HepG2 (cell line): ENCODE measurements at regions not wholly inside any gene's neighbourhood (a gene's known extent, or its start where the extent isn't known, plus 50 kb on each side); places are given as distances from the start of the nearest gene placed in this dataset.

Source experiments
- ATAC-seq: fragments of 200-7000 bp; cut with Tn5 transposase; 3 replicates; pipeline ENCODE4 v1.9.1; 2020; ENCODE audit warnings: mild to moderate bottlenecking, moderate library complexity
- BruUV-seq: library from RNA; stranded (reverse); fragments of 400-500 nt; replicated peaks from 2 replicates; lab custom pipeline; 2021; lab: Mats Ljungman, UMichigan
- CTCF ChIA-PET: fragments of 300-600 bp; formaldehyde crosslinking; extraction: SDS; loops from one replicate; lab custom pipeline; 2021; ENCODE audit warnings: low total read pairs, inconsistent platforms, low intra/inter-chr PET ratio; lab: Yijun Ruan, JAX
- POLR2A ChIA-PET: fragments of 350-600 bp; sonication (Branson Sonifier 250); formaldehyde crosslinking; loops from one replicate; lab custom pipeline; 2020; ENCODE audit warnings: antibody characterized with exemption, inconsistent platforms; lab: Yijun Ruan, JAX
- DNase-seq: peaks from one replicate; pipeline ENCODE4 v3.0.0-alpha.2; 2015; ENCODE audit warnings: low spot score
- FAIRE-seq: peaks from 3 replicates; lab custom pipeline; 2011; peaks lifted over from hg19 to GRCh38; lab: Jason Lieb, UNC
- H2AFZ ChIP-seq: one replicate; pipeline ENCODE4 v1.6.1; 2011; ENCODE audit warnings: low read length, inconsistent platforms
- H3K27ac ChIP-seq: fragments of 300-600 bp; 3 replicates; pipeline ENCODE4 v1.8.0; 2011; ENCODE audit warnings: mixed run types, mild to moderate bottlenecking, mixed read lengths, low read length, inconsistent platforms; ENCODE audit not compliant: insufficient read depth; ENCODE audit errors: extremely low read length
- H3K27me3 ChIP-seq, 2 experiments: fragments of 200-600 bp in 1 of 2; 2 replicates in 1 of 2; 3 replicates in 1 of 2; pipeline versions ENCODE4 v1.6.0 to v1.8.0; 2011; ENCODE audit warnings: low read length in 2 of 2, mild to moderate bottlenecking in 2 of 2, moderate library complexity in 2 of 2, inconsistent platforms in 1 of 2; ENCODE audit not compliant: insufficient read depth in 2 of 2, control insufficient read depth in 1 of 2
- H3K36me3 ChIP-seq, 2 experiments: fragments of 200-600 bp in 1 of 2; replicated peaks in 1 of 2; 2 replicates in 1 of 2; 3 replicates in 1 of 2; pipeline versions ENCODE4 v1.5.1 to v1.8.0; 2011; ENCODE audit warnings: low read length in 2 of 2, inconsistent platforms in 1 of 2; ENCODE audit not compliant: insufficient read depth in 2 of 2, control insufficient read depth in 1 of 2
- H3K4me1 ChIP-seq: 2 replicates; pipeline ENCODE4 v1.5.1; 2012; ENCODE audit warnings: low read length, inconsistent platforms; ENCODE audit not compliant: insufficient read depth
- H3K4me2 ChIP-seq: 2 replicates; pipeline ENCODE4 v1.6.0; 2011; ENCODE audit warnings: low read depth, low read length, inconsistent platforms
- H3K4me3 ChIP-seq, 3 experiments: fragments of 200-600 bp in 1 of 3; sonication (generic), shearing (Covaris generic) in 1 of 3; replicated peaks in 1 of 3; 2 replicates each; pipeline ENCODE4 v1.5.1; 2011 to 2016; ENCODE audit warnings: low read length in 3 of 3, inconsistent platforms in 2 of 3, low read depth in 2 of 3, mild to moderate bottlenecking in 2 of 3, control low read depth in 1 of 3, mixed read lengths in 1 of 3; ENCODE audit not compliant: insufficient read depth in 1 of 3
- H3K79me2 ChIP-seq: one replicate; pipeline ENCODE4 v1.6.1; 2011; ENCODE audit warnings: low read length, inconsistent platforms; ENCODE audit not compliant: insufficient read depth
- H3K9ac ChIP-seq: 2 replicates; pipeline ENCODE4 v1.6.0; 2011; ENCODE audit warnings: mild to moderate bottlenecking, low read depth, low read length, inconsistent platforms; ENCODE audit not compliant: insufficient read depth
- H3K9me3 ChIP-seq: 2 replicates; pipeline ENCODE4 v1.5.1; 2012; ENCODE audit warnings: mild to moderate bottlenecking, low read length
- H4K20me1 ChIP-seq: 2 replicates; pipeline ENCODE4 v1.6.0; 2011; ENCODE audit warnings: inconsistent platforms, mild to moderate bottlenecking, low read length, moderate library complexity; ENCODE audit not compliant: insufficient read depth
- ATM ChIP-seq: fragments of 450-650 bp; IDR thresholded peaks from 2 replicates; pipeline ENCODE4 v1.7.1; 2017; ENCODE audit warnings: mild to moderate bottlenecking, borderline replicate concordance
- DMAP1 ChIP-seq: IDR thresholded peaks from 2 replicates; pipeline ENCODE4 v1.6.1; 2016
- GABPB1 ChIP-seq: IDR thresholded peaks from 2 replicates; pipeline ENCODE4 v1.6.1; 2016; ENCODE audit warnings: mild to moderate bottlenecking, missing genetic modification reagents, moderate library complexity, missing compliant biosample characterization
- GATA4 ChIP-seq: sonication (generic); IDR thresholded peaks from 2 replicates; pipeline ENCODE4 v1.6.1; 2016; ENCODE audit warnings: antibody characterized with exemption, low read depth, borderline replicate concordance
- HIVEP1 ChIP-seq: sonication (generic); formaldehyde crosslinking; IDR thresholded peaks from 2 replicates; pipeline ENCODE4 v1.4.0; 2020; ENCODE audit warnings: mild to moderate bottlenecking, missing genetic modification reagents
- KAT7 ChIP-seq: IDR thresholded peaks from 2 replicates; pipeline ENCODE4 v1.6.1; 2018; ENCODE audit warnings: borderline replicate concordance, missing compliant biosample characterization
- KLF16 ChIP-seq, 2 experiments: sonication (generic) in 1 of 2; formaldehyde crosslinking in 1 of 2; IDR thresholded peaks; 2 replicates each; pipeline versions ENCODE4 v1.6.1 to v1.8.0; 2016 to 2023; ENCODE audit warnings: missing genetic modification reagents in 2 of 2, missing compliant biosample characterization in 1 of 2
- MAFF ChIP-seq: IDR thresholded peaks from 2 replicates; pipeline ENCODE4 v1.6.1; 2011; ENCODE audit warnings: low read depth, low read length, improper control_type of control experiment
- PPARG ChIP-seq: conservative IDR thresholded peaks from 2 replicates; pipeline ENCODE4 v1.6.1; 2016; ENCODE audit warnings: missing biosample characterization, missing genetic modification reagents
- PRPF4 ChIP-seq: fragments of 200-400 bp; formaldehyde crosslinking; IDR thresholded peaks from 2 replicates; pipeline ENCODE4 v1.6.1; 2016; ENCODE audit warnings: low read length, low read depth; ENCODE audit not compliant: poor library complexity, severe bottlenecking
- SIN3A ChIP-seq: IDR thresholded peaks from 2 replicates; pipeline ENCODE4 v1.6.1; 2011; ENCODE audit warnings: low read depth, mild to moderate bottlenecking, control low read depth, low read length, borderline replicate concordance
- ZNF282 ChIP-seq: fragments of 450-650 bp; IDR thresholded peaks from 2 replicates; pipeline ENCODE4 v1.6.1; 2018; ENCODE audit not compliant: partially characterized antibody
- ZNF337 ChIP-seq: sonication (generic); formaldehyde crosslinking; IDR thresholded peaks from 2 replicates; pipeline ENCODE4 v1.5.1; 2020; ENCODE audit warnings: missing genetic modification reagents, low read depth, mild to moderate bottlenecking, borderline replicate concordance
- ZNF34 ChIP-seq: sonication (generic); formaldehyde crosslinking; IDR thresholded peaks from 2 replicates; pipeline ENCODE4 v1.4.0; 2020; ENCODE audit warnings: mild to moderate bottlenecking, missing genetic modification reagents, borderline replicate concordance
- ZNF564 ChIP-seq: sonication (generic); formaldehyde crosslinking; IDR thresholded peaks from 2 replicates; pipeline ENCODE4 v1.8.1; 2023; ENCODE audit warnings: mild to moderate bottlenecking, missing genetic modification reagents
- ZNF652 ChIP-seq: IDR thresholded peaks from 2 replicates; pipeline ENCODE4 v1.6.1; 2016; ENCODE audit warnings: low read depth, borderline replicate concordance
- ZNF720 ChIP-seq: sonication (generic); formaldehyde crosslinking; IDR thresholded peaks from 2 replicates; pipeline ENCODE4 v1.4.0; 2020; ENCODE audit warnings: missing genetic modification reagents
- in situ Hi-C: cut with HindIII; loops from 2 replicates; pipeline ENCODE4 v1.10.0; 2017; ENCODE audit warnings: low pct_unique_long_range_greater_than_20kb; ENCODE audit not compliant: extremely low pct_ligation_motif_present
- intact Hi-C: fragments of 100-400 bp; cut with micrococcal nuclease; formaldehyde crosslinking; loops from one replicate; pipeline ENCODE4 v1.10.0; 2022; ENCODE audit not compliant: unreplicated experiment
- TF ChIP-seq, protein P1 (sequence below): sonication (generic); formaldehyde crosslinking; IDR thresholded peaks from 2 replicates; pipeline ENCODE4 v1.4.0; 2020; ENCODE audit warnings: low read depth, mild to moderate bottlenecking, missing genetic modification reagents
- TF ChIP-seq, protein P2 (sequence below): sonication (generic); formaldehyde crosslinking; IDR thresholded peaks from 2 replicates; pipeline ENCODE4 v1.5.0; 2020; ENCODE audit warnings: missing genetic modification reagents
- TF ChIP-seq, protein P3 (sequence below): sonication (generic); formaldehyde crosslinking; IDR thresholded peaks from 2 replicates; pipeline ENCODE4 v1.5.1; 2020; ENCODE audit warnings: mild to moderate bottlenecking, missing genetic modification reagents

DNA sequence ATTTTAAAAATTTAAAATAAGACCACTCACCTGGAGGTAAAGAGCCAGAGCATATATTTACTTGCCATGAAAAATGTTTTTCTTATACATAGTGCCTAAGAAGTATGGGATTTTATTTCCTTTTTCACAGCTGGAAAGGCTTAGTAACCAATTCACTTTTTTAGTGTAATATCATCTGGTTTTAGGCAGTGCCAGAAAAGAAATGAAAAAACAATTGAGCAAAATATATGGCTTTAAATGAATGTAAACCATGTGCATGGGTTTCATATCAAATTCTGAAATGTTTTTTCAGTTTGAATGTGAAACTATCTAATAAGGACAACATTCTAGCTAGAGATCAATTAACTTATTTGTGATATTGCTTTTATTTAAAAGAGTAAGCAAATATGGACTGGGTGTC is 672.4 kb upstream of the ADAMTS5 start:
- Histone ChIP-seq H3K27ac (no peak overlapping the region), H3K9me3 (peaks cover 84% of the 10 kb centered on the region), H3K36me3 (no peaks in the 10 kb centered on the region), H4K20me1 (no peaks in the 10 kb centered on the region), H3K27me3 (no peaks in the 10 kb centered on the region), H3K9ac (no peak overlapping the region), H3K4me1 (no peaks in the 10 kb centered on the region), H3K4me3 (no peak overlapping the region), H2AFZ (no peak overlapping the region), H3K4me2 (no peak overlapping the region), H3K79me2 (no peaks in the 10 kb centered on the region)
- ATAC-seq (no peak), DNase-seq (no peak), FAIRE-seq (no peak)
- intact Hi-C loops (no loop called here), in situ Hi-C loops (no loop called here)
- ChIA-PET CTCF (no interaction called here), POLR2A (no interaction called here)
- TF ChIP-seq PRPF4, result no peak
- TF ChIP-seq, protein P1, sequence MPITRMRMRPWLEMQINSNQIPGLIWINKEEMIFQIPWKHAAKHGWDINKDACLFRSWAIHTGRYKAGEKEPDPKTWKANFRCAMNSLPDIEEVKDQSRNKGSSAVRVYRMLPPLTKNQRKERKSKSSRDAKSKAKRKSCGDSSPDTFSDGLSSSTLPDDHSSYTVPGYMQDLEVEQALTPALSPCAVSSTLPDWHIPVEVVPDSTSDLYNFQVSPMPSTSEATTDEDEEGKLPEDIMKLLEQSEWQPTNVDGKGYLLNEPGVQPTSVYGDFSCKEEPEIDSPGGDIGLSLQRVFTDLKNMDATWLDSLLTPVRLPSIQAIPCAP (CRISPR knock-in tag), result no peak
- TF ChIP-seq GATA4, result no peak
- no peak for TF ChIP-seq ZNF337 (CRISPR knock-in tag)
- no peak for TF ChIP-seq ZNF720 (CRISPR knock-in tag)
- TF ChIP-seq SIN3A, result no peak
- TF ChIP-seq ZNF34 (CRISPR knock-in tag), result no peak
- TF ChIP-seq, protein P2, sequence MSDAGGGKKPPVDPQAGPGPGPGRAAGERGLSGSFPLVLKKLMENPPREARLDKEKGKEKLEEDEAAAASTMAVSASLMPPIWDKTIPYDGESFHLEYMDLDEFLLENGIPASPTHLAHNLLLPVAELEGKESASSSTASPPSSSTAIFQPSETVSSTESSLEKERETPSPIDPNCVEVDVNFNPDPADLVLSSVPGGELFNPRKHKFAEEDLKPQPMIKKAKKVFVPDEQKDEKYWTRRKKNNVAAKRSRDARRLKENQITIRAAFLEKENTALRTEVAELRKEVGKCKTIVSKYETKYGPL (CRISPR knock-in tag), result no peak
- no peak for TF ChIP-seq HIVEP1
- no peak for TF ChIP-seq ATM
- TF ChIP-seq ZNF564 (CRISPR knock-in tag), result no peak
- TF ChIP-seq GABPB1 (CRISPR knock-in tag), result no peak
- TF ChIP-seq DMAP1 (CRISPR knock-in tag), result no peak
- TF ChIP-seq ZNF652 (CRISPR knock-in tag), result no peak
- no peak for TF ChIP-seq KLF16 (CRISPR knock-in tag; IDR thresholded peaks at IDR 0.05)
- no peak for TF ChIP-seq MAFF
- TF ChIP-seq, protein P3, sequence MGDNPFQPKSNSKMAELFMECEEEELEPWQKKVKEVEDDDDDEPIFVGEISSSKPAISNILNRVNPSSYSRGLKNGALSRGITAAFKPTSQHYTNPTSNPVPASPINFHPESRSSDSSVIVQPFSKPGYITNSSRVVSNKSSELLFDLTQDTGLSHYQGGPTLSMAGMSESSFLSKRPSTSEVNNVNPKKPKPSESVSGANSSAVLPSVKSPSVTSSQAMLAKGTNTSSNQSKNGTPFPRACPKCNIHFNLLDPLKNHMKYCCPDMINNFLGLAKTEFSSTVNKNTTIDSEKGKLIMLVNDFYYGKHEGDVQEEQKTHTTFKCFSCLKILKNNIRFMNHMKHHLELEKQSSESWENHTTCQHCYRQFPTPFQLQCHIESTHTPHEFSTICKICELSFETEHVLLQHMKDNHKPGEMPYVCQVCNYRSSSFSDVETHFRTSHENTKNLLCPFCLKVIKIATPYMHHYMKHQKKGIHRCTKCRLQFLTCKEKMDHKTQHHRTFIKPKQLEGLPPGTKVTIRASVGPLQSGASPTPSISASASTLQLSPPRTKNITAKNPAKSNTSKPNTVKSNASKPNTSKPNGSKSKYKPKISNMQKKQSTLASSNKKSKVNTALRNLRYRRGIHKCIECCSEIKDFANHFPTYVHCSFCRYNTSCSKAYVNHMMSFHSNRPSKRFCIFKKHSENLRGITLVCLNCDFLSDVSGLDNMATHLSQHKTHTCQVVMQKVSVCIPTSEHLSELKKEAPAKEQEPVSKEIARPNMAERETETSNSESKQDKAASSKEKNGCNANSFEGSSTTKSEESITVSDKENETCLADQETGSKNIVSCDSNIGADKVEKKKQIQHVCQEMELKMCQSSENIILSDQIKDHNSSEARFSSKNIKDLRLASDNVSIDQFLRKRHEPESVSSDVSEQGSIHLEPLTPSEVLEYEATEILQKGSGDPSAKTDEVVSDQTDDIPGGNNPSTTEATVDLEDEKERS (CRISPR knock-in tag), result no peak
- no peak for TF ChIP-seq ZNF282
- no peak for TF ChIP-seq PPARG (CRISPR knock-in tag)
- TF ChIP-seq KAT7 (CRISPR knock-in tag), result no peak
- no TSS peak for BruUV-seq
